ENCODE measurements at regions not wholly inside any gene's neighbourhood (a gene's known extent, or its start where the extent isn't known, plus 50 kb on each side); places are given as distances from the start of the nearest gene placed in this dataset.

GRCh38 chr3:46130631-46131310 is 77.3 kb downstream of the CCR1 start:
- no peaks in the 10 kb centered on the region for H3K36me3 Mint-ChIP-seq (ENCODE audit: low read depth, unreplicated experiment)
- no peaks in the 10 kb centered on the region for H3K9me3 Mint-ChIP-seq (ENCODE audit: unreplicated experiment)
- no peak overlapping the region for H3K27ac Mint-ChIP-seq (ENCODE audit: unreplicated experiment)
- no peak overlapping the region for H3K4me3 Mint-ChIP-seq (ENCODE audit: unreplicated experiment)
- H3K27me3 Mint-ChIP-seq (ENCODE audit: unreplicated experiment), result peaks cover 4% of the 10 kb centered on the region
- TF ChIP-seq CTCF (IDR thresholded peaks at IDR 0.05; ENCODE audit: unreplicated experiment), result no peak
- peaks cover 5% of the 10 kb centered on the region for H3K4me1 Mint-ChIP-seq (ENCODE audit: unreplicated experiment)
- DNase-seq (ENCODE audit: low spot score), result no peak

- Mint-ChIP-seq H3K4me3 (ENCODE audit: unreplicated experiment) (no peak overlapping the region), H3K27ac (ENCODE audit: unreplicated experiment) (no peak overlapping the region), H3K27me3 (ENCODE audit: unreplicated experiment) (peaks cover 4% of the 10 kb centered on the region), H3K36me3 (ENCODE audit: low read depth, unreplicated experiment) (no peaks in the 10 kb centered on the region), H3K9me3 (ENCODE audit: unreplicated experiment) (no peaks in the 10 kb centered on the region), H3K4me1 (ENCODE audit: unreplicated experiment) (peaks cover 5% of the 10 kb centered on the region)
- DNase-seq (ENCODE audit: low spot score), result no peak
- TF ChIP-seq CTCF (IDR thresholded peaks at IDR 0.05; ENCODE audit: unreplicated experiment), result no peak
These were observed 78.4 kb downstream of the CCR1 start for GRCh38 chr3:46129588-46130272.

- Mint-ChIP-seq H3K4me3 (ENCODE audit: unreplicated experiment) (no peak overlapping the region), H3K4me1 (ENCODE audit: unreplicated experiment) (peaks cover 5% of the 10 kb centered on the region), H3K27me3 (ENCODE audit: unreplicated experiment) (peaks cover 2% of the 10 kb centered on the region), H3K9me3 (ENCODE audit: unreplicated experiment) (no peaks in the 10 kb centered on the region), H3K36me3 (ENCODE audit: low read depth, unreplicated experiment) (no peaks in the 10 kb centered on the region), H3K27ac (ENCODE audit: unreplicated experiment) (peak overlapping the region; percentile 71)
- no peak for DNase-seq (ENCODE audit: low spot score)
- TF ChIP-seq CTCF (IDR thresholded peaks at IDR 0.05; ENCODE audit: unreplicated experiment), result no peak
These were observed 80.6 kb downstream of the CCR1 start for GRCh38 chr3:46127503-46127902.

- Mint-ChIP-seq H3K4me3 (ENCODE audit: unreplicated experiment) (no peak overlapping the region), H3K4me1 (ENCODE audit: unreplicated experiment) (peaks cover 5% of the 10 kb centered on the region), H3K36me3 (ENCODE audit: low read depth, unreplicated experiment) (no peaks in the 10 kb centered on the region), H3K27me3 (ENCODE audit: unreplicated experiment) (peaks cover 4% of the 10 kb centered on the region), H3K9me3 (ENCODE audit: unreplicated experiment) (no peaks in the 10 kb centered on the region), H3K27ac (ENCODE audit: unreplicated experiment) (no peak overlapping the region)
- no peak for TF ChIP-seq CTCF (IDR thresholded peaks at IDR 0.05; ENCODE audit: unreplicated experiment)
- DNase-seq (ENCODE audit: low spot score), result no peak
These were observed 83.6 kb downstream of the CCR1 start for GRCh38 chr3:46124216-46125177.
